ENCODE measurements at regions not wholly inside any gene's neighbourhood (a gene's known extent, or its start where the extent isn't known, plus 50 kb on each side); places are given as distances from the start of the nearest gene placed in this dataset.

DNA sequence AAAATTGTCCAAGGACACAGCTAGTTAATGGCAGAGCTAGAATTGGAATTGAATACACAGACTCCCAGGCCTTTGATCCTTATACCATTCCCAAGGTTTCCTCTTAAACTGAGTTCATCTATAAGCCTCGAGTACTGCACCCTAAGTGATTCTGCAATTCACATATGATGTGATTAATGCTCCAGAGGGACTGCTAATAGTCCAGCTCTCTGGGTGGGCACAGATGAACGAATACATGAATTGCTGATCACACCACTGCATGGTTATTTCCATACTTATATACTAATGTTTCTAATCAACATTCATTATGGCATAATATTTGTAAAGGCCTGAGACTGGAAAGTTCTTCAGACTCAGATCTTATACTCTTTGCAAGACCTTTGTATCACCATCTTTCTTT is 101.8 kb downstream of the NUFIP1 start:
- TF ChIP-seq GATA3 (IDR thresholded peaks at IDR 0.05; ENCODE audit: low read depth, low read length) (no peak), GATA2 (IDR thresholded peaks at IDR 0.05; ENCODE audit: low read depth, low read length) (no peak)

GRCh38 chr13:44884076-44884729 is 105.1 kb downstream of the NUFIP1 start:
- TF ChIP-seq GATA3 (IDR thresholded peaks at IDR 0.05; ENCODE audit: low read depth, low read length) (no peak), GATA2 (IDR thresholded peaks at IDR 0.05; ENCODE audit: low read depth, low read length) (no peak)

DNA sequence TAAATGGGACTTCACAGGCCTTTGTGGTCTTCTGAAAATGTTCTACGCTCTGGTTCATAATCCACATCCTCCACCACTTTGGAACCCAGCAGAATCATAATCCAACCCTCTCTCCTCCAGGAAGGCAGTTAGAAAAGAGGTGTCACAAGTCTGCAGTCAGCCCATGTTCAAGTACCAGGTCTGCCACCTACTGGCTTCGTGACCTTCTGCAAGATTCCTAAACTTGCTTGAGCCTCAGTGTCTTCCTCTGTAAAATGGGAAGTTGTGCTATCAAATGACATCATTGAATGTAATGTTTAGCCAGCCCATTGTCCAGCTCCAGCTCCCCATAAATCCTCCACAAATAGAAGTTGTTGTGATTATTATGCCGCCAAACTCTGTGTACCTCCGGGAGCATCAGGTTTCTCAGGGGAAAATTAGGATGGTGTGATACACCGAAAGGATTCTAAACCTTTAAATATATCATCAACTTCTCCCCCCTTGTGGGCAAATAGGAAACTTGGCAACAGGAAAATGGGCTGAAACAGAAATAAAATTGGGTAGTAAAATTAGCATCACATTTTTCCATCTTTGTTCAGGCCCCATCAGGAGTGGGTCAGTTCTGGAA is 109.7 kb downstream of the NUFIP1 start:
- TF ChIP-seq GATA3 (IDR thresholded peaks at IDR 0.05; ENCODE audit: low read depth, low read length), result no peak

DNA sequence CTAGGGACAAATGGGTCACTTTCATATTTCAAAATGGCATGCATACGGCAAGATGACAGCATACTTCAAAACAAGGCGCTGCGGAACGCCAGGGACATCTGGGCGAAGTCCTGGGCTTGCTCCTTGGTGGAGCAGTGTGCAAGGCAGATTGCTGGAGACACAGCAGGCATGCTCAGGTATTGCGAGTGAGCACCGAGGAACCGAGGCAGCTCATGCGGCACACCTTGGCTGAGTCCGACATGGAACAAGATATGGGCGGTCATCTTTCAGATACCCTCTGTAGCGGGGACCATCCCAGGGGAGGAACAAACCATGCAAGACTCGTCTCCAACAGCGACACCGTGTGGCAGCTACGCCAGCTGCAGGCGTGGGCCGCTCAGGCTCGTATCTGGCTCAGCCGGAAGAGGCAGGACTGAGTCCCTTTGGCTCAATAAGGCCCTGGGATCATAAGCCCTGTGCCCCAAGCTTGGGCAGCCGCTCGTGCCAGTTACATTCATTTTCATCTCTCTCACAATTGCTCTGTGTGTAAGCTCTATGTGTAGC is 112.4 kb downstream of the NUFIP1 start:
- TF ChIP-seq GATA3 (IDR thresholded peaks at IDR 0.05; ENCODE audit: low read depth, low read length), result no peak
- TF ChIP-seq GATA2 (IDR thresholded peaks at IDR 0.05; ENCODE audit: low read depth, low read length), result no peak

DNA sequence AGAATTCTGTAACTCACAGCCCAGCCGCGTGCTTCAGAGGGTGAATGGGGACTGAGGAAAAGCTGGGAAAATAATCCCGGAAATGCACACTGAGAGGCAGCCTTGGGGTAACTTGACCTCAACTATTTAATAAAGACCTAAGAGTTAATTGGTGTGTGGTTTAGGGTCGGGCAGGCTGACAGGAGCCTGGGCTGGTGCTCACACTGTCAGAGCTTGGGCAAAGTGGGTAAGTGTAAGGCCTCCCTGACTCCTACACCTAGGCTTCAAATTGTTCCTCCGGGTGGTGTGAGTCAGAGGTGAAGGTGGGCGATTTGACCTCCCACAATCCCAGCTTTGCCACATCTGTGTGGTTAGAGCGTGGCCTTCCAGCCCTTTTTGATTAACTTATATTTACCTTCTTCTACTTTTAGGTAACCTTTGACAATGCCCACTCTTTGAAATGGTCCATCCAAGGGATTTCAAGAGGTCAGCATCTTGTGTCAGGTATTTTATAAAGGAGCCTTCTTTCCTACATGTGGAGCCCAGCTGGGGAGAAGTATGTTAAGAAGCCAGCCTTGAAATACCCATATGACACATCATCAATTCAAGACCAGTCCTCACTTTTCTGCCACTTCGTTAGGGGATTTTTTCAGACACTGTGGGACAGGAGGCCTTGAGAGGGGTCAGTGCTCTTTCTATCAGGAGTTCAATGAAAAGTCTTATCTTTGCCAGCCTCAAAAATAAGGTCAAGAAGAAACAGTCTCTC is 114.2 kb downstream of the NUFIP1 start:
- TF ChIP-seq GATA3 (IDR thresholded peaks at IDR 0.05; ENCODE audit: low read depth, low read length) (no peak), GATA2 (IDR thresholded peaks at IDR 0.05; ENCODE audit: low read depth, low read length) (no peak)

DNA sequence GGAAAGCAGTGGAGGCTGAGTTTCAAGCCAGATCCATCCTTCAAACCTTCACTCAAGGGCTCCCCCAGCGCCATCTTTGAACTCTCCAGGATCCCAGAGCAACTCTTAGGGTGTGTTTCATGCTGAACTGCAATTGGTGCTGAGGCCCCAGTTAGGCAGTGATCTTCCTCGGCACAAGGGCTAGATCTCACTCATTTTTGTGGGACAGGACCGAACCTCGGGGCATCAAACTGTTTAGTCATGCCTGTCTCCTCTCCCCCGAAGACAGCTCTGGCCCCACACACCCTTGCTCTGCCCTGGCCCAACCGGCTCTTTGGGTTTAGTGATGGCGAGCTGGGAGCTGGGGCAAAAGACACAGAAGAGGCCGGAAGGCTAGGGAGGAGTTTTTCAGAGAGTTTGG is 115.1 kb downstream of the NUFIP1 start:
- TF ChIP-seq GATA3 (IDR thresholded peaks at IDR 0.05; ENCODE audit: low read depth, low read length), result no peak
- no peak for TF ChIP-seq GATA2 (IDR thresholded peaks at IDR 0.05; ENCODE audit: low read depth, low read length)

GRCh38 chr13:44873461-44873860 is 115.8 kb downstream of the NUFIP1 start:
- no peak for TF ChIP-seq GATA3 (IDR thresholded peaks at IDR 0.05; ENCODE audit: low read depth, low read length)
- TF ChIP-seq GATA2 (IDR thresholded peaks at IDR 0.05; ENCODE audit: low read depth, low read length), result no peak

DNA sequence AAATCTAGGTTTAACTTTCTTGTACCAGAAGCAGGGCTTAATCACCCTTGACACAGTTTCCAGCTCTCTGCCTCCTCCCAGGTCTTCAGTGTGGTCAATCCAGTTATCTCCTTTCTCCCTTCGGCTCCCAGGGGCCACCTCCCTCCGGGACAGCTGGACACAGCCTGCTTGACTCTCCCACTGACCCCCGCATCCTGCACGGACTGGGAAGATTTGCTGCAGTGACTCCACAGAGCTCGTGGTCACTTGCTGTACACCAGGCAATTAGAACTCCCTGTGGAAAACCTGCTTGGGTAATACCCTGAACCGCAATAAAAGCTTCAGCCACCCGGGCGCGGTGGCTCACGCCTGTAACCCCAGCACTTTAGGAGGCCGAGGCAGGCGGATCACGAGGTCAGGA is 116.5 kb downstream of the NUFIP1 start:
- no peak for TF ChIP-seq GATA2 (IDR thresholded peaks at IDR 0.05; ENCODE audit: low read depth, low read length)
- no peak for TF ChIP-seq GATA3 (IDR thresholded peaks at IDR 0.05; ENCODE audit: low read depth, low read length)

DNA sequence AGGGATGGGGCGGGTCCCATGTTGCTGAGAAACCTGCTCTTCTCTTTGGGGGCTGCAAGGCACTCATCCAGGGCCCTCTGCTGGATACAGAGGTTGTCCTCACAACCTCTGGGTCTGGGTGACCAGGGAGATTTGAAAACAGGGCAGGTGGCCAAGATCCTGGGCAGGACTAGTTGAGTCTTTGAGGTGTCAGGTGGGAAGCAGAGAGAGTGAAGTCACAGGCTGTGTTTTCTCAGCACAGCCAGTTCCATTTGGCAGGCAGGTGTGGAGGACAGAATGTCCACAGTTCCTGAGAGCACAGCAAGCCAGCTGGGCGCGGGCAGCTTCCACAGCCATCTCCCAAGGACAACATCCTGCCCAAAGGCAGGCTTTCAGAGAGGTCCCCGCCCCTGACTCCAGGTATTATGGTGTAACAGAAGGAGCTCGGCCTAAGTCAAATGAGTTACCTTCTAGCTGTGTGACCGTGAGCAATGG is 118.8 kb downstream of the NUFIP1 start:
- TF ChIP-seq GATA3 (IDR thresholded peaks at IDR 0.05; ENCODE audit: low read depth, low read length), result no peak
- no peak for TF ChIP-seq GATA2 (IDR thresholded peaks at IDR 0.05; ENCODE audit: low read depth, low read length)

DNA sequence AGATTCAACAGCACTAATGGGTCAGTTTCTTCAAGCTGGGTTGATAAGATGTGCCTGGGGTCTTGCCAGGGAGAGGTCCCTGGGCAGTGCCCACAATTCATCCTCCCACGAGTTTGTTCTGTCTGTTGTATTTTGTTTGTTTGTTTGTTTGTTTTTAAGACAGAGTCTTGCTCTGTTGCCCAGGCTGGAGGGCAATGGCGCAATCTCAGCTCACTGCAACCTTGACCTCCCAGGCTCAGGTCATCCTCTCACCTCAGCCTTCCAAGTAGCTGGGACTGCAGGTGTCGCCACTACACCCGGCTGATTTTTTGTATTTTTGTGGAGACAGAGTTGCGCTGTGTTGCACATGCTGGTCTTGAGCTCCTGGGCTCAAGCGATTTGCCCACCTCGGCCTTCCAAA is 120.1 kb downstream of the NUFIP1 start:
- TF ChIP-seq GATA2 (IDR thresholded peaks at IDR 0.05; ENCODE audit: low read depth, low read length), result no peak
- TF ChIP-seq GATA3 (IDR thresholded peaks at IDR 0.05; ENCODE audit: low read depth, low read length), result no peak

DNA sequence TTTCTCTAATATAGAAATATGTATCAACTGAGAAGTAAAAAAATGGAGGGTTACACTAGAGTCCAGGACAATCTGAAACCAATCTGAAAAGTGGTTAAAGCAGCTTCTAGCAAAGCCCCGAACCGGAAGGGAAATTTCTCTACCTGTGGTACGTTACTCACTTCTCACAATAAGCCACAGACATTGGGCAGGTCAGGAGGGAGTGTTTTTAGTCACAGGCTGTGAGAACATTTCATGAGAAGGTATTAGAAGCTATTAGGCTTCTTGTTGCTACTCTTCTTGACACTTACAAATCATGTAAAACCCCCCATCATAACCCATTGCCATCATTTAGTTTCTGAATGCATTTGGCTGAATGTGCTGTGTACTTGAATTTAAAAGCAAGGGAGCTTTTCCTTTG is 120.9 kb downstream of the NUFIP1 start:
- TF ChIP-seq GATA2 (IDR thresholded peaks at IDR 0.05; ENCODE audit: low read depth, low read length), result no peak
- no peak for TF ChIP-seq GATA3 (IDR thresholded peaks at IDR 0.05; ENCODE audit: low read depth, low read length)

DNA sequence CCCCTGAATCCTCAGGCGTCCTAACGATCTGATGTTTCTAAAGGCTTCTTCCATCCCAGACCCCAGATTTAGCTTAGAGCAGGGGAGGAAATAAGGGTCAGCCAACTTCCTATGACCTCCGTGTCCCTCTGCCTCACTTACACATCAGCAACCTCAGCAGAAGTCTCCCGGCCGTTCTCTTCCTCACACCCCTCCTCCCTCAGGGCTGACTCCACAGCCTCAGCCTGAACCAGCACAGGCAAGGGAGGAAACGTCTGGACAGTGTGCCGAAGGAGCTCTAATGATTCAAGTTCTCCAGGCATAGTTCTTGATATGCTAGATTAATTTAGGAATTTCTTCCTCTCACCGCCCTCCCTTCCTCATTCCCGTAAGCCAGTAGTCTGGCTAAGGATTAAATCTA is 121.4 kb downstream of the NUFIP1 start:
- TF ChIP-seq GATA2 (IDR thresholded peaks at IDR 0.05; ENCODE audit: low read depth, low read length) (no peak), GATA3 (IDR thresholded peaks at IDR 0.05; ENCODE audit: low read depth, low read length) (no peak)

DNA sequence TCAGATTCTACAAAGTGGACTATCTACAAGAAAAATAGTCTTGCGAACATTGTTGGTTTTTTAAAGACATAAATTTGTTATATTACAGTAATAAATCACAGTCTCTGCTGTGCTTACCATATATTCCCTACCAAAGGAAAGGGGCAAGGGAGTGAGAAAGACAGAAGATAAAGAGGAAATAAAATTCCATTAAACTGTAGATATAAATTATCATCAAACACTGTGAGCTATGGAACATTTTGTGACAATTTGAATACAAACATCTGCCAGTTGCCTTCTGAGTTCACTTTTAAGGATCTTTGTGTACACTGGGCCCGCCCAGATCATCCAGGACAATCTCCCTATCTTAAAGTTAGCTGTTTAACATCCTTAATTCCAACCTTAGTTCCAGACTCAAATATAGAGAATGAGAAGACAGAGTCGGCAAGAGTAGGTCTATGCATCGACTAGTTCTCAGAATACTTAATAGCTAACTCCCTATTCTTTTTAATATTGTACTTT is 122.8 kb downstream of the NUFIP1 start:
- no peak for TF ChIP-seq GATA3 (IDR thresholded peaks at IDR 0.05; ENCODE audit: low read depth, low read length)
- TF ChIP-seq GATA2 (IDR thresholded peaks at IDR 0.05; ENCODE audit: low read depth, low read length), result no peak

DNA sequence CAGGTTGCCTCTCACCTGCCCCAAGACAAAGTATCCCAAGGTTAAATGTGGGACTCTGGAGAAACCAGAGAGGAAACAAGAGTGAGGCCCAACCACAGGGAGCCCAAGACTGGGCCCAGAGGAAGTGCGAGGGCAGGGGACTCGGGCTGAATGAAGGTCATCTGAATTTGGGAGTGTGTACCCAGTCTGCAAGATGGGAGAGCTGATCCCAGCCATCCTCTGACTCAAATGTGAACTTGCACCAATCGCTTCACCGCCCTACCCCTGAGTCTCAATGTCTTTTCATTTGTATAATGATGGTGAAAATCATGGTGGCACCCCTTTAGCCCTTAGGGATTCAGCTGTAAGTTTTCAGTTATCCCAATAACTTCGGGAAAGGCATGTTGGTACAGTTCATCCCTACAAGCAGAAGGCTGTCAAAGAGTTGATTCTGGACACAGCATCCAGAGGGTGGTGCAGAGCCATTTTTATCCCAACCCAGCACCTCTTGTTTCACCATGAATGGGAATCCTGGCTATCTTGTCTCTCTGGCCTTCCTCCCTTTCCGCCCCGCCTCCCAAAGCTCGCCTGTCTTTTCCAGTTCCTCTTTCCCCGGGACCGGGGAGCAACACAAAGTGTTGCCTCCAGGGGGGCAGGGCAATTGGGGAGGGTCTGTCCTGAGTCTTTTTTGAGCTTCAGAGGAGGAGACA is 123.4 kb downstream of the NUFIP1 start:
- TF ChIP-seq GATA3 (IDR thresholded peaks at IDR 0.05; ENCODE audit: low read depth, low read length) (no peak), GATA2 (IDR thresholded peaks at IDR 0.05; ENCODE audit: low read depth, low read length) (no peak)

All from SH-SY5Y (cell line).